Mucosa of gallbladder (tissue), 1 donor: ENCODE measurements at regions not wholly inside any gene's neighbourhood (a gene's known extent, or its start where the extent isn't known, plus 50 kb on each side); places are given as distances from the start of the nearest gene placed in this dataset.
A peak's percentile ranks its signal among the peaks of the same experiment; 100 is the strongest.

ENCODE experiments used
- DNase-seq: peaks from one replicate; pipeline ENCODE4 v3.0.0-alpha.2; 2020; ENCODE audit warnings: low spot score
- donor health status: DM: no; HTN: no; CAD: no.

GRCh38 chr4:119825696-119826095 is 197.1 kb upstream of the PDE5A start:
- no peak for DNase-seq

GRCh38 chr4:119823891-119824290 is 195.3 kb upstream of the PDE5A start:
- DNase-seq: no peak

- DNase-seq: no peak
Measured at GRCh38 chr4:119823045-119823444, 194.4 kb upstream of the PDE5A start.

GRCh38 chr4:119816473-119816872 is 187.9 kb upstream of the PDE5A start:
- no peak for DNase-seq

GRCh38 chr4:119810001-119810400 is 181.4 kb upstream of the PDE5A start:
- DNase-seq: no peak

GRCh38 chr4:119804404-119804803 is 175.8 kb upstream of the PDE5A start:
- no peak for DNase-seq

- DNase-seq: no peak
Measured at GRCh38 chr4:119797238-119797894, 168.8 kb upstream of the PDE5A start.

- no peak for DNase-seq
Measured at GRCh38 chr4:119795986-119796578, 167.5 kb upstream of the PDE5A start.

- no peak for DNase-seq
Measured at GRCh38 chr4:119794681-119795080, 166.1 kb upstream of the PDE5A start.

GRCh38 chr4:119794113-119794512 is 165.5 kb upstream of the PDE5A start:
- DNase-seq: no peak

GRCh38 chr4:119788349-119789266 is 160.0 kb upstream of the PDE5A start:
- DNase-seq: no peak

GRCh38 chr4:119785963-119786362 is 157.4 kb upstream of the PDE5A start:
- peak; percentile 21 for DNase-seq

- no peak for DNase-seq
Measured at GRCh38 chr4:119783189-119783983, 154.8 kb upstream of the PDE5A start.

GRCh38 chr4:119781044-119781443 is 152.4 kb upstream of the PDE5A start:
- no peak for DNase-seq

GRCh38 chr4:119774840-119775239 is 146.2 kb upstream of the PDE5A start:
- DNase-seq: no peak

GRCh38 chr4:119765951-119766350 is 137.3 kb upstream of the PDE5A start:
- DNase-seq: no peak

- DNase-seq: no peak
Measured at GRCh38 chr4:119765469-119765868, 136.9 kb upstream of the PDE5A start.

- DNase-seq: no peak
Measured at GRCh38 chr4:119763386-119763785, 134.8 kb upstream of the PDE5A start.

GRCh38 chr4:119755599-119755998 is 127.0 kb upstream of the PDE5A start:
- DNase-seq: no peak

- DNase-seq: no peak
Measured at GRCh38 chr4:119752936-119753335, 124.3 kb upstream of the PDE5A start.

GRCh38 chr4:119750771-119751170 is 122.2 kb upstream of the PDE5A start:
- DNase-seq: no peak

GRCh38 chr4:119750048-119750447 is 121.4 kb upstream of the PDE5A start:
- no peak for DNase-seq
